OCI-LY3 (cell line): ENCODE measurements at regions not wholly inside any gene's neighbourhood (a gene's known extent, or its start where the extent isn't known, plus 50 kb on each side); places are given as distances from the start of the nearest gene placed in this dataset.

Experiments
- EZH2phosphoT487 ChIP-seq: fragments of 200-600 bp; shearing (Covaris generic); IDR thresholded peaks from 2 replicates; pipeline ENCODE4 v1.6.1; 2018; ENCODE audit warnings: antibody characterized with exemption, mixed run types, low read depth
- TF ChIP-seq, protein P1 (sequence below): fragments of 200-600, 300-600 bp; sonication (generic); IDR thresholded peaks from 2 replicates; pipeline ENCODE4 v1.5.1; 2014; ENCODE audit warnings: antibody characterized with exemption, low read length, low read depth

GRCh38 chr3:164418414-164418813, 659.9 kb downstream of the SI start:
- TF ChIP-seq, protein P1, sequence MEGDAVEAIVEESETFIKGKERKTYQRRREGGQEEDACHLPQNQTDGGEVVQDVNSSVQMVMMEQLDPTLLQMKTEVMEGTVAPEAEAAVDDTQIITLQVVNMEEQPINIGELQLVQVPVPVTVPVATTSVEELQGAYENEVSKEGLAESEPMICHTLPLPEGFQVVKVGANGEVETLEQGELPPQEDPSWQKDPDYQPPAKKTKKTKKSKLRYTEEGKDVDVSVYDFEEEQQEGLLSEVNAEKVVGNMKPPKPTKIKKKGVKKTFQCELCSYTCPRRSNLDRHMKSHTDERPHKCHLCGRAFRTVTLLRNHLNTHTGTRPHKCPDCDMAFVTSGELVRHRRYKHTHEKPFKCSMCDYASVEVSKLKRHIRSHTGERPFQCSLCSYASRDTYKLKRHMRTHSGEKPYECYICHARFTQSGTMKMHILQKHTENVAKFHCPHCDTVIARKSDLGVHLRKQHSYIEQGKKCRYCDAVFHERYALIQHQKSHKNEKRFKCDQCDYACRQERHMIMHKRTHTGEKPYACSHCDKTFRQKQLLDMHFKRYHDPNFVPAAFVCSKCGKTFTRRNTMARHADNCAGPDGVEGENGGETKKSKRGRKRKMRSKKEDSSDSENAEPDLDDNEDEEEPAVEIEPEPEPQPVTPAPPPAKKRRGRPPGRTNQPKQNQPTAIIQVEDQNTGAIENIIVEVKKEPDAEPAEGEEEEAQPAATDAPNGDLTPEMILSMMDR = no peak
- TF ChIP-seq EZH2phosphoT487 = no peak
